ENCODE measurements at regions not wholly inside any gene's neighbourhood (a gene's known extent, or its start where the extent isn't known, plus 50 kb on each side); places are given as distances from the start of the nearest gene placed in this dataset.

GRCh38 chr13:80870186-80870585, 529.3 kb upstream of the SPRY2 start:
- CTCF ChIA-PET, result interaction anchor here (2.5 kb wide), 1 partner anchor 10 kb away, joined by 7 read pairs; no protein-coding TSS in a partner anchor
- POLR2A ChIA-PET, result no interaction called here
- no peak overlapping the region for H3K4me3 ChIP-seq
- no peak overlapping the region for H3K9ac ChIP-seq (ENCODE audit: control insufficient read depth, insufficient read depth, low read length)
- ATAC-seq (no peak), DNase-seq (ENCODE audit: low read depth, low spot score) (no peak), FAIRE-seq (no peak)
- 34% methylated on average over 5 of the region's 5 CpGs for WGBS (ENCODE audit: insufficient coverage, insufficient replicate concordance, low lambda C conversion rate, missing lambda C conversion rate)
- no peaks in the 10 kb centered on the region for H3K4me1 ChIP-seq (ENCODE audit: control insufficient read depth, insufficient read depth, low read length)
- no TSS peak for BruUV-seq (replicated peaks)
- RAD21 ChIA-PET (ENCODE audit: unreplicated experiment), result interaction anchor here (1.8 kb wide), 1 partner anchor 115 kb away, joined by 4 read pairs; no protein-coding TSS in a partner anchor
- H3K9me3 ChIP-seq (replicated peaks; ENCODE audit: control insufficient read depth, insufficient read depth, low read length), result no peaks in the 10 kb centered on the region
- no peaks in the 10 kb centered on the region for H3K79me2 ChIP-seq (ENCODE audit: control insufficient read depth, insufficient read depth, low read length)
- SMC1A ChIA-PET (ENCODE audit: uncharacterized antibody, unreplicated experiment), result interaction anchor here (0.6 to 1.6 kb wide), 6 partner anchors 9 to 609 kb away, joined by 3 to 6 read pairs (median 3); no protein-coding TSS in a partner anchor
- in situ Hi-C loops (cut with MboI) (no loop called here), intact Hi-C loops (cut with micrococcal nuclease; ENCODE audit: unreplicated experiment) (loop anchor here (5.0 kb wide), 1 partner anchor 528 kb away; the partner anchor contains the start of gene SPRY2)
- H4K20me1 ChIP-seq (ENCODE audit: control insufficient read depth, insufficient read depth), result no peaks in the 10 kb centered on the region
- H2AFZ ChIP-seq (ENCODE audit: control insufficient read depth, low read depth, low read length), result no peak overlapping the region
- H3K4me2 ChIP-seq (ENCODE audit: control insufficient read depth, insufficient read depth), result no peak overlapping the region
- H3K27me3 ChIP-seq (replicated peaks in 1 of 2; ENCODE audit: control insufficient read depth in 2 of 2, insufficient read depth in 2 of 2, low read length in 1 of 2), result no peaks in the 10 kb centered on the region
- no peak for TF ChIP-seq MYB (IDR thresholded peaks at IDR 0.05; ENCODE audit: borderline replicate concordance, low read depth, low read length)
- H3K27ac ChIP-seq (ENCODE audit: control insufficient read depth, insufficient read depth), result no peak overlapping the region
- H3K36me3 ChIP-seq (ENCODE audit: control insufficient read depth in 2 of 2, insufficient read depth in 2 of 2, low read length in 1 of 2), result no peaks in the 10 kb centered on the region

- intact Hi-C loops (cut with micrococcal nuclease; ENCODE audit: unreplicated experiment) (no loop called here), in situ Hi-C loops (cut with MboI) (no loop called here)
- H2AFZ ChIP-seq (ENCODE audit: control insufficient read depth, low read depth, low read length), result no peak overlapping the region
- no peak overlapping the region for H3K27ac ChIP-seq (ENCODE audit: control insufficient read depth, insufficient read depth)
- H3K27me3 ChIP-seq (replicated peaks in 1 of 2; ENCODE audit: control insufficient read depth in 2 of 2, insufficient read depth in 2 of 2, low read length in 1 of 2), result no peaks in the 10 kb centered on the region
- H4K20me1 ChIP-seq (ENCODE audit: control insufficient read depth, insufficient read depth), result no peaks in the 10 kb centered on the region
- no peak for DNase-seq (ENCODE audit: low read depth, low spot score)
- no peak overlapping the region for H3K4me2 ChIP-seq (ENCODE audit: control insufficient read depth, insufficient read depth)
- CTCF ChIA-PET, result interaction anchor here (0.6 to 1.1 kb wide), 2 partner anchors 151 to 965 kb away, joined by 3 read pairs; no protein-coding TSS in a partner anchor
- POLR2A ChIA-PET, result interaction anchor here (1.9 kb wide), 1 partner anchor 9 kb away, joined by 4 read pairs; no protein-coding TSS in a partner anchor
- BruUV-seq (replicated peaks), result no TSS peak
- H3K9me3 ChIP-seq (replicated peaks; ENCODE audit: control insufficient read depth, insufficient read depth, low read length), result no peaks in the 10 kb centered on the region
- no peak overlapping the region for H3K4me3 ChIP-seq
- FAIRE-seq, result no peak
- H3K4me1 ChIP-seq (ENCODE audit: control insufficient read depth, insufficient read depth, low read length), result no peaks in the 10 kb centered on the region
- H3K79me2 ChIP-seq (ENCODE audit: control insufficient read depth, insufficient read depth, low read length), result no peaks in the 10 kb centered on the region
- ATAC-seq, result no peak
- no peak overlapping the region for H3K9ac ChIP-seq (ENCODE audit: control insufficient read depth, insufficient read depth, low read length)
- SMC1A ChIA-PET (ENCODE audit: uncharacterized antibody, unreplicated experiment), result interaction anchor here (0.7 to 2.0 kb wide), 6 partner anchors 9 to 151 kb away, joined by 3 to 8 read pairs (median 4); no protein-coding TSS in a partner anchor
- H3K36me3 ChIP-seq (ENCODE audit: control insufficient read depth in 2 of 2, insufficient read depth in 2 of 2, low read length in 1 of 2), result no peaks in the 10 kb centered on the region
- RAD21 ChIA-PET (ENCODE audit: unreplicated experiment), result interaction anchor here (1.1 kb wide), 1 partner anchor 1186 kb away, joined by 3 read pairs; no protein-coding TSS in a partner anchor
- 43% methylated on average over 3 of the region's 3 CpGs for WGBS (ENCODE audit: insufficient coverage, insufficient replicate concordance, low lambda C conversion rate, missing lambda C conversion rate)
- TF ChIP-seq MYC (IDR thresholded peaks at IDR 0.05; ENCODE audit: insufficient read depth, insufficient read length, insufficient replicate concordance, low read length, severe bottlenecking) (no peak), RAD51 (IDR thresholded peaks at IDR 0.05) (no peak), WRNIP1 (IDR thresholded peaks at IDR 0.05; ENCODE audit: borderline replicate concordance, low read depth, low read length) (no peak), REST (IDR thresholded peaks at IDR 0.05; ENCODE audit: low read depth, low read length) (no peak), LARP7 (IDR thresholded peaks at IDR 0.05) (no peak), SIX5 (IDR thresholded peaks at IDR 0.05; ENCODE audit: low read depth, low read length, severe bottlenecking) (no peak), KDM1A (IDR thresholded peaks at IDR 0.05; ENCODE audit: borderline replicate concordance) (no peak), ETV6 (conservative IDR thresholded peaks at IDR 0.05 in 1 of 2, IDR thresholded peaks at IDR 0.05 in 1 of 2; ENCODE audit: borderline replicate concordance in 1 of 2, low read depth in 1 of 2) (no peak)
Measured at GRCh38 chr13:80866921-80867320, 526.0 kb upstream of the SPRY2 start.

All from GM12878 (cell line).